NCI-H1436 treated with DMSO at 0.1 percent for 48 hours (cell line): ENCODE measurements at regions not wholly inside any gene's neighbourhood (a gene's known extent, or its start where the extent isn't known, plus 50 kb on each side); places are given as distances from the start of the nearest gene placed in this dataset.
"Not testable (repeated sequence)": the region's sequence is repeated elsewhere in the genome, so short reads cannot be mapped to it uniquely, and the experiment has no call there.

Experiments
- DNase-seq: peaks from one replicate; lab custom pipeline; 2025; lab: John Stamatoyannopoulos, UW

GRCh38 chr5:15096686-15097085 is 225.1 kb upstream of the ANKH start:
- not testable (repeated sequence) for DNase-seq

- DNase-seq = no peak
Observed at GRCh38 chr5:15092801-15093200, 221.2 kb upstream of the ANKH start.

DNA sequence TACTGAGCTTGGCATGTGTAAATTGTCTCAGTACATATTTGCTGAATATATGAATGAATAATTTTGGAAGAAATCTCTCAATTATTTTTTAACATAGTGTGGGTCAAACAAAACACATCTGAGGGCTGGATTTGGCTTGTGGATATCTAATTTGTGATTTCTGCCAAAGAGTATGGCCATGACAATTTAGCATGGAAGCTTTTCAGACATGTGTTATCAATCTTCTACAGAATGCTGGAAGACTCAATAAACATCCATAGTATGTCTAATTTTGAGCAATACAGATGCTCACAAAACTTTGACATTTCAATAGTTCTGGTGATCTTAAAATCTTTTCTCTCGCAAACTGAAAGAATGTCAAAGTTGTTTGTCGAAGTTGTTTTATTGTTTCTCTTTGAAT is 214.1 kb upstream of the ANKH start:
- DNase-seq = no peak

GRCh38 chr5:15082096-15082495 is 210.5 kb upstream of the ANKH start:
- DNase-seq = no peak

- DNase-seq = no peak
Observed at GRCh38 chr5:15080219-15080618, 208.6 kb upstream of the ANKH start.

GRCh38 chr5:15079566-15079965 is 208.0 kb upstream of the ANKH start:
- DNase-seq = no peak

- no peak for DNase-seq
Observed at GRCh38 chr5:15074651-15075050, 203.1 kb upstream of the ANKH start.

GRCh38 chr5:15073453-15073852 is 201.9 kb upstream of the ANKH start:
- no peak for DNase-seq

DNA sequence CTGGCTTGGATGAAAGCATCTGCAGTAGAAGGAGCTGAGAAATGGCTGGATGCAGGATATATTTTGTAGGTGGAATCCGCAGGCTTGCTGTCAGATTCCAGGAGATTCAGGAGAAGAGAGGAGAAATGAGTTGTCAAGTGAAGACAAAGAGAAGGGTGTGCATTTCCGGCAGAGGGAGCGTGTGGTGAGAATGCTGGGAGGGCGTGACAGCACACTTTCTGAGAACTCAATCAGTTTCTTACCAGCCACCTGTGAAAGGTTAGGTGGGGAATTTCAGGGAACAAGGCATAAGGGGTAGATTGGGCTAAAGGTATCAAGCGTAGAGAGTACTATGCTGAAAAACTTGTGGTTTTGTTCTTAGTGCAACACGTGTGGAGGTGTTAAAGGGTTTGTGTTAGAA is 199.3 kb upstream of the ANKH start:
- DNase-seq = no peak

GRCh38 chr5:15069407-15069905 is 197.9 kb upstream of the ANKH start:
- no peak for DNase-seq

- no peak for DNase-seq
Observed at GRCh38 chr5:15065091-15065490, 193.5 kb upstream of the ANKH start.

GRCh38 chr5:15064396-15064795 is 192.8 kb upstream of the ANKH start:
- DNase-seq = no peak

- no peak for DNase-seq
Observed at GRCh38 chr5:15056988-15057592, 185.5 kb upstream of the ANKH start.

DNA sequence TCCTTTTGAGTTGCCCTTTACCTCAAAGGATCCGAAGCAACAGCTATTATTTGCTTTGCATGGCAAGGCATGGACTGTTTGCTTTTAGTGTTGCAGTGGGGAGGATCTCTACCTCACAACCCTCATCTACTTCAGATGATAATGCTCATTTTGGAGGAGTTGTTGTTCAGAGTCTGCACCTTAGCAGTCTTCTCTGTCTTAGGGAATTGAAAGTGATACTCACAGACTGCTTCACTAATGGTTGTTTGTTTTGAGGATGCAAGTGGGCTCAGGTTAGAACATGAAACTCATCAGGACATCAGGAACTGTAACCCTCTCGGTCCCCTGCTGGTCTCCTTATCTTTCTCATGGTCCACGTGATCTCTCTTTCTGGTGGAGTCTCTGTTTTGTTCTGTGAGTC is 172.9 kb upstream of the ANKH start:
- DNase-seq = no peak

GRCh38 chr5:15037247-15037908 is 165.8 kb upstream of the ANKH start:
- DNase-seq = no peak

GRCh38 chr5:15034379-15034778 is 162.8 kb upstream of the ANKH start:
- no peak for DNase-seq

- no peak for DNase-seq
Observed at GRCh38 chr5:15031180-15031579, 159.6 kb upstream of the ANKH start.

GRCh38 chr5:15027764-15028163 is 156.2 kb upstream of the ANKH start:
- DNase-seq = no peak

GRCh38 chr5:15026944-15027343 is 155.4 kb upstream of the ANKH start:
- no peak for DNase-seq

DNA sequence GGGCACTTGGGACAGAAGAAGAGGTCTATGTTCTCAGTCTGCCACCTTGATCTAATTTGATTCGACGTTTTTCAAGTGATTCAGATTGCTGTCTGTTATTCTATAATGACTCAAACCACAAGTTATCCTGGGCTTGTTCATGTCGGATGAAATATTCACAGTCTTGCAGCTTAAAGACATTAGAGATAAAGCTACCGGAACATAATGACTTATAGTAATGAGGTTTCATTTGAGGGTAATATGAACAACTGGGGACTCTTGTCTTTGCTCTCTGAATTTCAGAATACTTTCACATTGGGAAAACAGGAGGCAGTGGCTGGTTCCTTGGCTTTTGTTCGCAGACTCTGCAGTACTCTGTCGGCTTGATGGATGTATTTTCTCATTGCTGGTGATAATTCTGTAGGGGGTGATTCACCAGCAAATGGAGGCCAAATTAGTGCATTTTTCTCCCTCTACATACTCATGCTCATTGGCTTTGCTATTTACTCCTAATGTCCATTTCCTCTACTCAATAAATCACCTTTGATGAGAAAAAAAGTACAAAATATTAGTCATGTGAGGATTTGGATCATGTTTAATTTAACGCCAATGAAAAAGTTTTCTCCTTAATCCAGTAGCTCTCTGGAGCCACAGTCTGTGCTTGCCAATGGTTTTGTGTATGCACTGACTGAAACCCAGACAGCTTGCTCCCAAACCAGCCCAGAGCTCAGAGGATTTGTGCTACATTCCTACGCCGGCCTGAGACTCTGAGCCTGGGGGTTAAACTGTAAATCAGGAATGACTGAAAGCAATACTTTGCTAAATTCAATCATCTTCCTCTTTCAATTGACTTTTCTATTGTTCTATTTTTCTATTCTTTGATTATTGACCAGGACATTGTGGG is 154.7 kb upstream of the ANKH start:
- DNase-seq = no peak

DNA sequence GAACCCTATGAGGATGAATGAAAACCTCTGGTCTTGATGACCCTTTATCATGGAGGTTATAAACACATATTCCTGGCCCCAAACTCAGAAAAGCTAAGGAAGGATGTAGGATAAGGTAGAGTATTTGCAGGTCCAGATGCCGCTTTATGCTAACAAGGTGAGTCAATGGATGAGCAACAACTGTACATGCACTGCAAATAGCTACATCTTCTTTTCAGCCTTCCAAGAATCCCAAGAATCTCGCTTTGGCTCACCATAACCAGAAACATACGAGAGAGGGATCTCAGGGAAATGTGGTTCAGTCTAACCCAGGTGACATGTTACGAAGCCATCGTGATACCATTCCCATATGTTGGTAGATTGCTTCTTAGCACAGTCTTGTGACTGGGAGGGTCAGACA is 152.3 kb upstream of the ANKH start:
- no peak for DNase-seq

DNA sequence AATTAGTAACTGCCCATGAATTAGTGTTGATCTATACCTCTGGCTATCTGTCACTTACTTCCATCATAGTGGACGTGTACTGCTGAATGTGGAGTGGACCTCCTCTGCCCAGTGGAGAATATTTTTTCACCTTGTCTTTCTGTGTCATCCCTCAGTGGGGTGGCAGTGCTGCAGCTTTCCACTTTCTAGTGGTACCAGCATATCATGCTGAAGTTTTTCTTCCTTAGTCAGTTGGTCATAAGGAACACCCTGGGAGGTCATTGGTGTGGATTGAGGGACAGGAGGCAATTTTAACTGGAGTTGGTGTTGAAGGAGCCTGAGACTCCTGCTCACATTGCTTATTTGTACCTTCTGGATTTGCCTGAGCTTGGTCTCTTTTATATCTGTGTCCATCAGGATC is 151.7 kb upstream of the ANKH start:
- no peak for DNase-seq
